ENCODE measurements at regions not wholly inside any gene's neighbourhood (a gene's known extent, or its start where the extent isn't known, plus 50 kb on each side); places are given as distances from the start of the nearest gene placed in this dataset.

- no peak overlapping the region for H3K4me3 Mint-ChIP-seq
- H3K36me3 Mint-ChIP-seq (ENCODE audit: low read depth) = peaks cover 82% of the 10 kb centered on the region
- H3K4me1 Mint-ChIP-seq (ENCODE audit: low read depth) = peaks cover 5% of the 10 kb centered on the region
- DNase-seq = no peak
- no peaks in the 10 kb centered on the region for H3K27me3 Mint-ChIP-seq
- no peaks in the 10 kb centered on the region for H3K9me3 Mint-ChIP-seq
- peak overlapping the region; percentile 15 for H3K27ac Mint-ChIP-seq
Observed at GRCh38 chr1:77632216-77632615, 50.2 kb downstream of the ZZZ3 start.

DNA sequence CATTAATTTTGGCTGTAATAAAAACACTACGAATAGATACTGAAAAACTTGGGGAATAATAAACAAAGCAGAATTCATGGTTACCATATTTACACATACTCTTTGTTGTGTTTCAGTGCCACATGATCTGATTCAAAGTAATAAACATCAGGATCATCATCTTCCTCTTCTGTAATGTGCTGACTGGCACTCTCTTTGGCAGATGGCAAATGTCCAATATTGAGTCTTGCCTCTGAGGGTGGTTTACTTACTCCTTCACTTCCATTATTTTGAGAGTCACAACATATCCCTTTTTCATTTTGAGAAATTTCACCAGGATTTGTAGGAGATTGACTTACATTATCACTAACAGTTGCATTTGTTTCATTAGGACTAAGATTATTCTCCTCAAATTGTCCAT, 50.7 kb downstream of the ZZZ3 start:
- Mint-ChIP-seq H3K27ac (no peak overlapping the region), H3K9me3 (no peaks in the 10 kb centered on the region), H3K4me3 (no peak overlapping the region), H3K27me3 (no peaks in the 10 kb centered on the region), H3K4me1 (ENCODE audit: low read depth) (peaks cover 5% of the 10 kb centered on the region), H3K36me3 (ENCODE audit: low read depth) (peaks cover 82% of the 10 kb centered on the region)
- no peak for DNase-seq

DNA sequence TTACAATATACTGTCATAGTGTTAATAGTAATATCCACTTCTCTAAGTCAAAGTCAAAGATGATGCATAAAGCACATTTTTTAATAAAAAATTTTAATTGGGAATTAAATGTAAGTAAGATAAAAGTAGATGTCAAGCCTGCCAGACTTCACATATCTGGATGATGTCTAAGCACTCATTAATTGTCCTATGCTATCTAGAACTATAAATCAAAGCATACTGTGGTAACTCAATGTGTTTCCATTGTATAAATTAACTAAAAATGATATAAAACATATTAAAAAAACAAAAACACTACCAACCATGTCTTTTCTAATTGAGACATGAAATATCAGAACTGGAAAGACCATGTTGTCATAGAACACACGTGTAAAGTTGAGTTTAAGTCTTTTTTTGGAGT, 51.2 kb downstream of the ZZZ3 start:
- Mint-ChIP-seq H3K27me3 (no peaks in the 10 kb centered on the region), H3K36me3 (ENCODE audit: low read depth) (peaks cover 86% of the 10 kb centered on the region), H3K4me1 (ENCODE audit: low read depth) (peaks cover 9% of the 10 kb centered on the region), H3K9me3 (no peaks in the 10 kb centered on the region), H3K4me3 (no peak overlapping the region), H3K27ac (no peak overlapping the region)
- DNase-seq = no peak

DNA sequence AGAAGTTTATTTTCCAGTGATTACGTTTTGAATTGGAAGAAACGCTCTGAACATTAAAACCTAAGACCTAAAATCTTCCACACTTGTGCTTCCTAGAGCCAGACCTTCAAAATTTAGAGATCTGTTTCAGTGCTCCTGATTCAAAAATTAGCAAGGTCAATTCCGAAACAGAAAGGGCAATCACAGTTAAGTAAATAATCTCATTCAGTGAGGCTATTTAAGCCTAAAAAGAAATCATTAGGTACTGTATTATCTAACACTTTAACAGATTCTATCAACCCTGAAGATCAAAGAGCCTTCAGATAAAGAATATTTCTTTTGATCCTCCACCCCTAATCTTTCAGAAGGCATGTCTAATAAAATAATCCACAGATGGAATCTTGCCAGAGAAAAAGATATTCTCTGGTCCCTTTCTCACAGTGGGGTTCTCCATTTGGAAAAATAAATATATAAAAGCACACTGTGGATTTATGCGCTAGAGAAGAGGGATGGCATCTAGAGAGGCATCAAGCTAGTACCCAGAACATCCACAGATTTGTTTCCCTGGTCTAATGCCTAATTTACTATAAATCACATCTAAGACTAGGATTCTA, 54.4 kb downstream of the ZZZ3 start:
- Mint-ChIP-seq H3K27ac (no peak overlapping the region), H3K4me3 (no peak overlapping the region), H3K9me3 (no peaks in the 10 kb centered on the region), H3K4me1 (ENCODE audit: low read depth) (peaks cover 24% of the 10 kb centered on the region), H3K27me3 (no peaks in the 10 kb centered on the region), H3K36me3 (ENCODE audit: low read depth) (peaks cover 92% of the 10 kb centered on the region)
- no peak for DNase-seq

GRCh38 chr1:77625250-77625649, 57.2 kb downstream of the ZZZ3 start:
- Mint-ChIP-seq H3K36me3 (ENCODE audit: low read depth) (peaks cover 84% of the 10 kb centered on the region), H3K4me3 (no peak overlapping the region), H3K4me1 (ENCODE audit: low read depth) (peaks cover 23% of the 10 kb centered on the region), H3K9me3 (no peaks in the 10 kb centered on the region), H3K27me3 (no peaks in the 10 kb centered on the region), H3K27ac (peak overlapping the region; percentile 64)
- DNase-seq = no peak

DNA sequence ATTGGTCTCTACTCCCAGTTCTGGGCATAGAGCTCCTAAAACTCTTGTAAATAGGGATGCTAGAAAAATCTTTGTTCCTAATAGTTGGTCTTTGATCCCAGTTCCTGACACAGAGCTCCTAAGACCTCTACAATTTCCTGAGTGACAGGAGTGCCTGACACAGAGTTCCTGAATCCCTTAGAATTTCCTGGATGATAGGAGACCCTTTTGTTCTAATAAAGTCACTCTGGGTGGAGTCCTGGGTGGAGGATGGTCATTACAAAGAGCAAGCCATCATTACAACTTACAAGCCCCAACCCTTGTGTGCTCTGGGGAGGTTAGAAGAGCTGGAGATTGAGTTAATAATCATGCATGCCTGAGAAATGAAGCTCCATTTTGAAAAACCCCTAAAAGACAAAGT, 58.4 kb downstream of the ZZZ3 start:
- Mint-ChIP-seq H3K4me3 (no peak overlapping the region), H3K9me3 (no peaks in the 10 kb centered on the region), H3K4me1 (ENCODE audit: low read depth) (peaks cover 24% of the 10 kb centered on the region), H3K36me3 (ENCODE audit: low read depth) (peaks cover 81% of the 10 kb centered on the region), H3K27me3 (no peaks in the 10 kb centered on the region), H3K27ac (no peak overlapping the region)
- no peak for DNase-seq

DNA sequence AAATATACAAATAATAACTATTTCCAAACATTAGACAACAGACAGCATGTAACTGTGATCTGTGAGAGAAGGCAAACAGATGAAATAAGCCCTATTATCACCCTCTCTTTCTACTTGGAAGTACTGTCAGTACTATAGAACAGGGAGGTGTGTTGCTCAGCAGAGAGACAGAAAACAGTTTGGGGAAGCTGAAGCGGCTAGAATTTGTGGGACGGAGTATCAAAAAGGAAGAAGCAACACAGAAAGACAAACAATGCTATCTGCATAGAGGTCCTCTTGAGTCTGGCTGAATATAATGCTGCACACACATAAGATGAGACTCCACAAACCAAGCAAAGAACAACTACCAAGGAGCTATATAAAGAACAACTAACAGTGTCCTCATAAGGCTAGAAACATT, 59.4 kb downstream of the ZZZ3 start:
- H3K27ac Mint-ChIP-seq = no peak overlapping the region
- DNase-seq = no peak
- peaks cover 24% of the 10 kb centered on the region for H3K4me1 Mint-ChIP-seq (ENCODE audit: low read depth)
- H3K4me3 Mint-ChIP-seq = no peak overlapping the region
- no peaks in the 10 kb centered on the region for H3K9me3 Mint-ChIP-seq
- H3K36me3 Mint-ChIP-seq (ENCODE audit: low read depth) = peaks cover 81% of the 10 kb centered on the region
- no peaks in the 10 kb centered on the region for H3K27me3 Mint-ChIP-seq

- H3K4me3 Mint-ChIP-seq = no peak overlapping the region
- H3K27ac Mint-ChIP-seq = no peak overlapping the region
- H3K27me3 Mint-ChIP-seq = no peaks in the 10 kb centered on the region
- no peaks in the 10 kb centered on the region for H3K9me3 Mint-ChIP-seq
- peaks cover 75% of the 10 kb centered on the region for H3K36me3 Mint-ChIP-seq (ENCODE audit: low read depth)
- DNase-seq = no peak
- peaks cover 15% of the 10 kb centered on the region for H3K4me1 Mint-ChIP-seq (ENCODE audit: low read depth)
Observed at GRCh38 chr1:77620273-77620672, 62.2 kb downstream of the ZZZ3 start.

- H3K9me3 Mint-ChIP-seq = peaks cover 18% of the 10 kb centered on the region
- no peaks in the 10 kb centered on the region for H3K27me3 Mint-ChIP-seq
- DNase-seq = no peak
- H3K27ac Mint-ChIP-seq = no peak overlapping the region
- H3K4me3 Mint-ChIP-seq = no peak overlapping the region
- peaks cover 8% of the 10 kb centered on the region for H3K4me1 Mint-ChIP-seq (ENCODE audit: low read depth)
- H3K36me3 Mint-ChIP-seq (ENCODE audit: low read depth) = peaks cover 69% of the 10 kb centered on the region
Observed at GRCh38 chr1:77614037-77614436, 68.4 kb downstream of the ZZZ3 start.

All from activated T-cell treated with anti-CD3 and anti-CD28 coated beads, Interleukin-2, amount 50 U/mL, for 24 hours (primary cell).